ENCODE measurements at regions not wholly inside any gene's neighbourhood (a gene's known extent, or its start where the extent isn't known, plus 50 kb on each side); places are given as distances from the start of the nearest gene placed in this dataset.

- POLR2A ChIA-PET, result no interaction called here
Measured at GRCh38 chr5:35557748-35558147, 59.9 kb upstream of the SPEF2 start.

GRCh38 chr5:35557199-35557598, 60.5 kb upstream of the SPEF2 start:
- no peak for TF ChIP-seq ZXDC (CRISPR knock-in tag; IDR thresholded peaks at IDR 0.05)
- no peak for TF ChIP-seq KIAA2018 (CRISPR knock-in tag; IDR thresholded peaks at IDR 0.05; ENCODE audit: borderline replicate concordance)
- no peak for TF ChIP-seq ZNF580 (CRISPR knock-in tag; IDR thresholded peaks at IDR 0.05; ENCODE audit: borderline replicate concordance, low read depth)
- TF ChIP-seq ZNF160 (CRISPR knock-in tag; IDR thresholded peaks at IDR 0.05), result peak; percentile 98
- Histone ChIP-seq H3K4me3 (replicated peaks in 1 of 3; ENCODE audit: insufficient read depth in 1 of 3, low read depth in 2 of 3, low read length in 3 of 3) (no peak overlapping the region), H3K36me3 (replicated peaks in 1 of 2; ENCODE audit: control insufficient read depth in 1 of 2, insufficient read depth in 2 of 2, low read length in 2 of 2) (no peaks in the 10 kb centered on the region), H3K4me1 (ENCODE audit: insufficient read depth, low read length) (no peaks in the 10 kb centered on the region), H2AFZ (ENCODE audit: low read length) (no peak overlapping the region), H4K20me1 (ENCODE audit: insufficient read depth, low read length) (no peaks in the 10 kb centered on the region), H3K79me2 (ENCODE audit: insufficient read depth, low read length) (no peaks in the 10 kb centered on the region), H3K9me3 (ENCODE audit: low read length) (peaks cover 35% of the 10 kb centered on the region), H3K4me2 (ENCODE audit: low read depth, low read length) (no peak overlapping the region), H3K9ac (ENCODE audit: insufficient read depth, low read depth, low read length) (no peak overlapping the region), H3K27ac (ENCODE audit: extremely low read length, insufficient read depth, low read length) (no peak overlapping the region), H3K27me3 (ENCODE audit: control insufficient read depth in 1 of 2, insufficient read depth in 2 of 2, low read length in 2 of 2) (no peaks in the 10 kb centered on the region)
- in situ Hi-C loops (cut with HindIII; ENCODE audit: extremely low pct_ligation_motif_present, low pct_unique_long_range_greater_than_20kb) (no loop called here), intact Hi-C loops (cut with micrococcal nuclease; ENCODE audit: unreplicated experiment) (no loop called here)
- no peak for FAIRE-seq
- DNase-seq (ENCODE audit: low spot score), result no peak
- no peak for ATAC-seq
- no TSS peak for BruUV-seq (replicated peaks)
- 17% methylated on average over 2 of the region's 2 CpGs for WGBS (ENCODE audit: low lambda C conversion rate)
- ChIA-PET CTCF (ENCODE audit: low intra/inter-chr PET ratio, low total read pairs) (no interaction called here), POLR2A (no interaction called here)

More at GRCh38 chr5:35557748-35558147, 59.9 kb upstream of the SPEF2 start:
- no peaks in the 10 kb centered on the region for H3K79me2 ChIP-seq (ENCODE audit: insufficient read depth, low read length)
- in situ Hi-C loops (cut with HindIII; ENCODE audit: extremely low pct_ligation_motif_present, low pct_unique_long_range_greater_than_20kb) (no loop called here), intact Hi-C loops (cut with micrococcal nuclease; ENCODE audit: unreplicated experiment) (no loop called here)
- TF ChIP-seq MAFK (conservative IDR thresholded peaks at IDR 0.05 in 1 of 2, IDR thresholded peaks at IDR 0.05 in 1 of 2; ENCODE audit: low read length in 2 of 2) (peak; percentile 51 to 85), ZNF788 (CRISPR knock-in tag; IDR thresholded peaks at IDR 0.05; ENCODE audit: borderline replicate concordance) (no peak), MAFF (IDR thresholded peaks at IDR 0.05; ENCODE audit: low read depth, low read length) (peak; percentile 66; the same call in 1 of the 2 replicates)
- H3K9me3 ChIP-seq (ENCODE audit: low read length), result peaks cover 41% of the 10 kb centered on the region
- FAIRE-seq (no peak), ATAC-seq (no peak), DNase-seq (ENCODE audit: low spot score) (no peak)
- no peak overlapping the region for H3K4me3 ChIP-seq (replicated peaks in 1 of 3; ENCODE audit: insufficient read depth in 1 of 3, low read depth in 2 of 3, low read length in 3 of 3)
- CTCF ChIA-PET (ENCODE audit: low intra/inter-chr PET ratio, low total read pairs), result no interaction called here
- no TSS peak for BruUV-seq (replicated peaks)
- no peaks in the 10 kb centered on the region for H4K20me1 ChIP-seq (ENCODE audit: insufficient read depth, low read length)
- no peak overlapping the region for H3K4me2 ChIP-seq (ENCODE audit: low read depth, low read length)
- no peak overlapping the region for H3K9ac ChIP-seq (ENCODE audit: insufficient read depth, low read depth, low read length)
- no peak overlapping the region for H3K27ac ChIP-seq (ENCODE audit: extremely low read length, insufficient read depth, low read length)
- no peak overlapping the region for H2AFZ ChIP-seq (ENCODE audit: low read length)
- H3K36me3 ChIP-seq (replicated peaks in 1 of 2; ENCODE audit: control insufficient read depth in 1 of 2, insufficient read depth in 2 of 2, low read length in 2 of 2), result no peaks in the 10 kb centered on the region
- WGBS (ENCODE audit: low lambda C conversion rate), result 0% methylated on average over 1 of the region's 1 CpG
- H3K27me3 ChIP-seq (ENCODE audit: control insufficient read depth in 1 of 2, insufficient read depth in 2 of 2, low read length in 2 of 2), result no peaks in the 10 kb centered on the region
- H3K4me1 ChIP-seq (ENCODE audit: insufficient read depth, low read length), result no peaks in the 10 kb centered on the region

Data from HepG2 (cell line).